ENCODE measurements at regions not wholly inside any gene's neighbourhood (a gene's known extent, or its start where the extent isn't known, plus 50 kb on each side); places are given as distances from the start of the nearest gene placed in this dataset.

GRCh38 chr13:76725211-76725610 is 161.0 kb downstream of the KCTD12 start:
- H2BK15ac ChIP-seq (ENCODE audit: low read depth, low read length), result no peak overlapping the region
- H4K5ac ChIP-seq (ENCODE audit: insufficient read length, low read depth, low read length), result no peak overlapping the region
- no peak overlapping the region for H3K9ac ChIP-seq (ENCODE audit: extremely low read depth, insufficient read length, low read length)
- no peak overlapping the region for H2BK12ac ChIP-seq (ENCODE audit: insufficient read length, low read depth, low read length)
- no peaks in the 10 kb centered on the region for H4K20me1 ChIP-seq (ENCODE audit: control insufficient read depth, insufficient read depth, insufficient read length)
- H3K27me3 Mint-ChIP-seq (ENCODE audit: low read depth), result no peaks in the 10 kb centered on the region
- no peak overlapping the region for H3K4ac ChIP-seq (ENCODE audit: low read depth, low read length)
- H3K79me2 ChIP-seq (ENCODE audit: insufficient read depth, low read length), result no peaks in the 10 kb centered on the region
- peaks cover 11 to 12% of the 10 kb centered on the region in 2 experiments; a peak in 3 of 4 replicates for H3K4me1 Mint-ChIP-seq
- H4K91ac ChIP-seq (ENCODE audit: insufficient read length, low read depth, low read length), result no peak overlapping the region
- no peak overlapping the region for H3K23ac ChIP-seq (ENCODE audit: insufficient read length, low read depth, low read length)
- no peak overlapping the region for H2AFZ ChIP-seq (ENCODE audit: low read length)
- peaks cover 7 to 15% (median 10%) of the 10 kb centered on the region in 3 experiments for H3K36me3 Mint-ChIP-seq (ENCODE audit: insufficient read depth in 1 of 3, low read depth in 3 of 3)
- H3K4me2 ChIP-seq (ENCODE audit: insufficient read depth, insufficient read length, low read length), result no peak overlapping the region
- H3K56ac ChIP-seq (ENCODE audit: insufficient read length, low read depth, low read length), result no peak overlapping the region
- H3K9me3 ChIP-seq (ENCODE audit: control insufficient read depth, low read depth, low read length), result no peaks in the 10 kb centered on the region
- WGBS (ENCODE audit: extremely low coverage, insufficient read length, low lambda C conversion rate), result no CpG with 5 or more reads among the region's 1 CpG
- peak overlapping the region in 2 of 3 experiments; percentile 5 to 19; a peak in 1 of 7 replicates for H3K27ac Mint-ChIP-seq
- no peak overlapping the region for H3T11ph ChIP-seq (ENCODE audit: low read length)
- no peak overlapping the region for H2BK20ac ChIP-seq (ENCODE audit: low read depth, low read length, poor library complexity, severe bottlenecking)
- peaks cover 16 to 18% of the 10 kb centered on the region in 2 experiments for H3K9me3 Mint-ChIP-seq
- no peak overlapping the region for H3K27ac ChIP-seq (ENCODE audit: insufficient read length, low read depth, low read length)
- no peaks in the 10 kb centered on the region for H3K27me3 ChIP-seq (ENCODE audit: insufficient read depth, low read length)
- H2BK120ac ChIP-seq (ENCODE audit: low read depth, low read length, poor library complexity, severe bottlenecking), result no peak overlapping the region
- no peak overlapping the region for H3K18ac ChIP-seq (ENCODE audit: insufficient read length, low read depth, low read length)
- H2AK5ac ChIP-seq (ENCODE audit: insufficient read length, low read length), result no peak overlapping the region
- no peaks in the 10 kb centered on the region for H3K79me1 ChIP-seq (ENCODE audit: insufficient read depth, low read depth, low read length, poor library complexity, severe bottlenecking)
- H3K4me3 Mint-ChIP-seq, result no peak overlapping the region
- no peak for TF ChIP-seq CTCF (conservative IDR thresholded peaks at IDR 0.05)
- DNase-seq, result no peak
- H3K14ac ChIP-seq (ENCODE audit: insufficient read depth, low read length), result no peak overlapping the region
- no peak overlapping the region for H4K8ac ChIP-seq (replicated peaks; ENCODE audit: insufficient read length, low read depth, low read length)
- no peak overlapping the region for H2BK5ac ChIP-seq (ENCODE audit: insufficient read length, low read length)
- H3K23me2 ChIP-seq (ENCODE audit: insufficient read length, low read depth, low read length, poor library complexity, severe bottlenecking), result no peaks in the 10 kb centered on the region
- H3K4me1 ChIP-seq (ENCODE audit: insufficient read depth, low read length), result peaks cover 8% of the 10 kb centered on the region; the same call in 1 of the 2 replicates
